ENCODE measurements at regions not wholly inside any gene's neighbourhood (a gene's known extent, or its start where the extent isn't known, plus 50 kb on each side); places are given as distances from the start of the nearest gene placed in this dataset.

DNA sequence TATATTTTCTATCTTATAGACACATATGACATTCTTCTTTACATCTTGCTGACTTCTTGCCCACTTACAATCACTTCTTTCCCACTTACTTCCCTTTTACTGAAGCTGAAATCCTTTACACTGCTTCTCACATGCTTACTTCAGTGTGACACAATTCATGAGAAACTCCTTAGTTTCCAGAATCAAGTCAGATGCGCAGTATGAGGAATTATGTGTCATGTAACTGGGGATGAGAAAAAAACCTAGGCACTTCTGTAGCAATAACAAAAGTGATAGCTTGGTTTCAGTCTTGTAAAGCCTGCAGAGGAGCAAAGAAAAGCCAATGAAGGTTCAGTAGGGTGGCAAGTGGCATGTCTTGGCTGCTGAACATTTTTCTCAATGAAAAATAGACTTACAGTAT is 566.2 kb upstream of the RGS18 start:
- Mint-ChIP-seq H3K27ac (no peak overlapping the region), H3K36me3 (no peaks in the 10 kb centered on the region), H3K4me1 (peaks cover 17% of the 10 kb centered on the region), H3K9me3 (no peaks in the 10 kb centered on the region), H3K27me3 (ENCODE audit: low read depth) (no peaks in the 10 kb centered on the region), H3K4me3 (no peak overlapping the region)
- no peak for DNase-seq (ENCODE audit: low spot score in 2 of 2, unreplicated experiment in 2 of 2)
- TF ChIP-seq, protein P1, sequence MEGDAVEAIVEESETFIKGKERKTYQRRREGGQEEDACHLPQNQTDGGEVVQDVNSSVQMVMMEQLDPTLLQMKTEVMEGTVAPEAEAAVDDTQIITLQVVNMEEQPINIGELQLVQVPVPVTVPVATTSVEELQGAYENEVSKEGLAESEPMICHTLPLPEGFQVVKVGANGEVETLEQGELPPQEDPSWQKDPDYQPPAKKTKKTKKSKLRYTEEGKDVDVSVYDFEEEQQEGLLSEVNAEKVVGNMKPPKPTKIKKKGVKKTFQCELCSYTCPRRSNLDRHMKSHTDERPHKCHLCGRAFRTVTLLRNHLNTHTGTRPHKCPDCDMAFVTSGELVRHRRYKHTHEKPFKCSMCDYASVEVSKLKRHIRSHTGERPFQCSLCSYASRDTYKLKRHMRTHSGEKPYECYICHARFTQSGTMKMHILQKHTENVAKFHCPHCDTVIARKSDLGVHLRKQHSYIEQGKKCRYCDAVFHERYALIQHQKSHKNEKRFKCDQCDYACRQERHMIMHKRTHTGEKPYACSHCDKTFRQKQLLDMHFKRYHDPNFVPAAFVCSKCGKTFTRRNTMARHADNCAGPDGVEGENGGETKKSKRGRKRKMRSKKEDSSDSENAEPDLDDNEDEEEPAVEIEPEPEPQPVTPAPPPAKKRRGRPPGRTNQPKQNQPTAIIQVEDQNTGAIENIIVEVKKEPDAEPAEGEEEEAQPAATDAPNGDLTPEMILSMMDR (IDR thresholded peaks at IDR 0.05; ENCODE audit: unreplicated experiment): no peak

DNA sequence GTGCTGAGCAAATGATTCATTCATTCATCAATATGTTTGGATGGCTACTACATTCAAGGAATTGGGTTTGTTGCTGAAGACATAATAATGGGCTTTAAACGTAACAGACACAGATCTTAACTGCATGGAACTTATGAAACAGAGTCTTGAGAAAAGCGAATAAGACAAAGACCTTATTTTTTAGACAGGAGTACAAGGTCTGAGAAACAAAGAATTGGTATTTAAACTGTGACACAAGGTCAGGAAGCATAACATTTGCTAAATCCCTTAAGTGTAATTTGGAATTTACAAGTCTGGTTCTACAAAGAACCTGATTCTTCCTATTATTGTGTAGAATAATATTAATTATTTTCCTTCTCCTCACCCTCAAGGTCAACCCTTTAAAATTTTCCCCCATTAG is 565.4 kb upstream of the RGS18 start:
- Mint-ChIP-seq H3K36me3 (no peaks in the 10 kb centered on the region), H3K4me3 (no peak overlapping the region), H3K9me3 (no peaks in the 10 kb centered on the region), H3K27me3 (ENCODE audit: low read depth) (no peaks in the 10 kb centered on the region), H3K4me1 (peaks cover 17% of the 10 kb centered on the region), H3K27ac (no peak overlapping the region)
- no peak for DNase-seq (ENCODE audit: low spot score in 2 of 2, unreplicated experiment in 2 of 2)
- TF ChIP-seq, protein P1 (IDR thresholded peaks at IDR 0.05; ENCODE audit: unreplicated experiment): no peak

DNA sequence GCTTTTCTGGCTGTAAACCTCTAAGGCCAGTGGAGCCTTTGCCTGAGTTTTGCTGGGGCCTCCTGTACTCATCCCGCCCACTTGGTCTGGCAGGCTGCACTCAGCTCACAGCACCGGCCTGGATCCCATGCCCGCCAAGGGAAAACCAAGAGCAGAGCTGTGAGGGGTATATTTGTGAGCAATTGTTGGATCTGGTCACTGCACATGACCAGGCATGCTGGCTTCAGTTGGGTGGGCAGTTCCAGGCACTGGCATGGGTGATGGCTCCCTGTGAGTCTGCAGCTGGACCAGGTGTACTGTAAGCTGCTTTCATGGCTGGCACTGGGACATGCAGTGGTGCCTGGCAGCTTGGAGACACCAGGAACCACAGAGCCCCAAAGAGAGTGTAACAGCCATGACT is 563.1 kb upstream of the RGS18 start:
- Mint-ChIP-seq H3K27ac (no peak overlapping the region), H3K4me1 (peaks cover 12% of the 10 kb centered on the region), H3K27me3 (ENCODE audit: low read depth) (no peaks in the 10 kb centered on the region), H3K4me3 (no peak overlapping the region), H3K9me3 (no peaks in the 10 kb centered on the region), H3K36me3 (no peaks in the 10 kb centered on the region)
- DNase-seq (ENCODE audit: low spot score in 2 of 2, unreplicated experiment in 2 of 2): no peak
- TF ChIP-seq, protein P1 (IDR thresholded peaks at IDR 0.05; ENCODE audit: unreplicated experiment): no peak

DNA sequence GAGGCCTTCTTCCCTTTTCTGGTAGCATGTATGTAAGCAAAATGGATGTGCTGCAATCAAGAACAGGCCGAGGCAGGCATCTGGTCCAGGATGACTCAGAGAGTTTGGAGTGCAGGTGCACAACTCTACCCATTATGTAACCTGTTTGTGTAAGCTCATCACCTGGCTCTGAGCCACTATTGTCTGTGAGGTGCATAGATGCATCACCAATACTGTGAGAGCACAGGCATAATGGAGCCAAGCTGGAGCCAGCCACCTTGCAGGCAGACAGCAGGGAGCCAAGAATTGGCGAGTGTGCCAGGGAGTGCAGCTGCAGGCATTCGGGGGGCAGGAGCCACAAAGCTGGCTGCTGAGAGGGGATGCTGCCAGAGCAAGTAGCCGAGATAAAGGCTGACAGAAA is 549.9 kb upstream of the RGS18 start:
- Mint-ChIP-seq H3K4me1 (peaks cover 4% of the 10 kb centered on the region), H3K4me3 (no peak overlapping the region), H3K27me3 (ENCODE audit: low read depth) (no peaks in the 10 kb centered on the region), H3K36me3 (no peaks in the 10 kb centered on the region), H3K9me3 (no peaks in the 10 kb centered on the region), H3K27ac (no peak overlapping the region)
- DNase-seq (ENCODE audit: low spot score in 2 of 2, unreplicated experiment in 2 of 2): no peak
- TF ChIP-seq, protein P1 (IDR thresholded peaks at IDR 0.05; ENCODE audit: unreplicated experiment): no peak

DNA sequence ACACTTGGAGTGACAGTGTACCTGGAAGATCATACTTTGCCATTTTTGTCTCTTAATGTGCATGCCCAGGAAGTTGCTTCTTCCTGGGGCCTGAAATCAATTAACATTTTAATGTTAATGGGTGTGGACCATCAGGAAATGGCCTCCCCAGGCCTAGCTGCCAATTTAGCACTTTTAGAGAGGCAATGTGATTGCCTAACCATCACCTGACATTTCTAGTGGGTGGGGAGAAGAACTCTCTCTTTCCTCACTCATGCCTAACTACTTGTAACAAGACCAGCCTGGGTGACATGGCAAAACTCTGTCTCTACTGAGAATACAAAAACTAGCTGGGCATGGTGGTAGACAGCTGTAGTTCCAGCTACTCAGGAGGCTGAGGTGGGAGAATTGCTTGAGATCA is 549.0 kb upstream of the RGS18 start:
- Mint-ChIP-seq H3K27ac (no peak overlapping the region), H3K4me3 (no peak overlapping the region), H3K4me1 (peaks cover 4% of the 10 kb centered on the region), H3K9me3 (no peaks in the 10 kb centered on the region), H3K36me3 (no peaks in the 10 kb centered on the region), H3K27me3 (ENCODE audit: low read depth) (no peaks in the 10 kb centered on the region)
- TF ChIP-seq, protein P1 (IDR thresholded peaks at IDR 0.05; ENCODE audit: unreplicated experiment): no peak
- no peak for DNase-seq (ENCODE audit: low spot score in 2 of 2, unreplicated experiment in 2 of 2)
